Common myeloid progenitor, CD34-positive (primary cell): ENCODE measurements at regions not wholly inside any gene's neighbourhood (a gene's known extent, or its start where the extent isn't known, plus 50 kb on each side); places are given as distances from the start of the nearest gene placed in this dataset.

ENCODE experiments used
- CTCF ChIA-PET: fragments of 350-600 bp; sonication (Branson Sonifier 250); formaldehyde crosslinking; loops from one replicate; lab custom pipeline; 2021; ENCODE audit warnings: antibody characterized with exemption; lab: Charles Lee
- POLR2A ChIA-PET: fragments of 350-600 bp; sonication (Branson Sonifier 250); formaldehyde crosslinking; loops from one replicate; lab custom pipeline; 2021; ENCODE audit warnings: antibody characterized with exemption; lab: Charles Lee
- DNase-seq, 3 donors: peaks; one replicate each; pipeline versions ENCODE4 v3.0.0 to v3.0.0-alpha.2; 2013
- H3K27ac ChIP-seq, 2 experiments: 1 replicate in 1 of 2; 2 replicates in 1 of 2; pipeline ENCODE4 v1.7.0; 2013; ENCODE audit warnings: inconsistent platforms in 2 of 2, low read length in 2 of 2, mild to moderate bottlenecking in 2 of 2, low read depth in 1 of 2, moderate library complexity in 1 of 2; ENCODE audit not compliant: severe bottlenecking in 2 of 2, insufficient read depth in 1 of 2, poor library complexity in 1 of 2
- H3K27me3 ChIP-seq, 5 experiments: replicated peaks in 2 of 5; 1 replicate in 3 of 5; 2 replicates in 2 of 5; pipeline versions ENCODE4 v1.6.1 to v1.7.0; 2013; ENCODE audit warnings: low read length in 4 of 5, mild to moderate bottlenecking in 2 of 5, moderate library complexity in 2 of 5, inconsistent platforms in 1 of 5; ENCODE audit not compliant: insufficient read depth in 5 of 5, control insufficient read depth in 4 of 5
- H3K36me3 ChIP-seq, 4 experiments: 1 replicate in 2 of 4; 2 replicates in 2 of 4; pipeline versions ENCODE4 v1.6.1 to v1.7.0; 2013; ENCODE audit warnings: low read length in 3 of 4, control low read depth in 1 of 4, mild to moderate bottlenecking in 1 of 4; ENCODE audit not compliant: control insufficient read depth in 4 of 4, insufficient read depth in 4 of 4
- H3K4me1 ChIP-seq, 4 experiments: 1 replicate in 3 of 4; 2 replicates in 1 of 4; pipeline versions ENCODE4 v1.6.1 to v1.7.1; 2013; ENCODE audit warnings: low read length in 3 of 4, mild to moderate bottlenecking in 3 of 4, control low read depth in 1 of 4, inconsistent platforms in 1 of 4, moderate library complexity in 1 of 4; ENCODE audit not compliant: control insufficient read depth in 4 of 4, insufficient read depth in 4 of 4; ENCODE audit errors: control extremely low read depth in 1 of 4
- H3K4me3 ChIP-seq, 7 experiments: 1 replicate in 4 of 7; 2 replicates in 3 of 7; pipeline versions ENCODE4 v1.5.1 to v1.7.0; 2013; ENCODE audit warnings: mild to moderate bottlenecking in 7 of 7, low read length in 6 of 7, moderate library complexity in 6 of 7, inconsistent platforms in 2 of 7, low read depth in 2 of 7, control low read depth in 1 of 7; ENCODE audit not compliant: insufficient read depth in 4 of 7, control insufficient read depth in 1 of 7; ENCODE audit errors: extremely low read depth in 1 of 7
- H3K9me3 ChIP-seq, 5 experiments: 1 replicate in 4 of 5; 2 replicates in 1 of 5; pipeline versions ENCODE4 v1.6.1 to v1.7.1; 2013; ENCODE audit warnings: low read length in 4 of 5, mild to moderate bottlenecking in 2 of 5, inconsistent platforms in 1 of 5, low read depth in 1 of 5, moderate library complexity in 1 of 5; ENCODE audit not compliant: control insufficient read depth in 4 of 5, insufficient read depth in 2 of 5; ENCODE audit errors: control extremely low read depth in 1 of 5
- WGBS: methylation state at CpG from one replicate; pipeline ENCODE4 v1.1.5; 2013; ENCODE audit not compliant: insufficient coverage; 5-methylcytosine and 5-hydroxymethylcytosine counted together

- DNase-seq, result no peak
- Histone ChIP-seq H3K27ac (no peak overlapping the region), H3K9me3 (no peaks in the 10 kb centered on the region), H3K4me1 (peaks cover 0 to 20% (median 4%) of the 10 kb centered on the region in 4 experiments), H3K27me3 (peaks cover 0 to 16% (median 4%) of the 10 kb centered on the region in 5 experiments), H3K36me3 (no peaks in the 10 kb centered on the region), H3K4me3 (no peak overlapping the region)
- WGBS, result 93% methylated on average over 4 of the region's 6 CpGs
- ChIA-PET CTCF (interaction anchor here (0.6 to 2.4 kb wide), 9 partner anchors 10 to 1184 kb away, joined by 3 to 7 read pairs (median 3); no protein-coding TSS in a partner anchor), POLR2A (no interaction called here)
Observed at GRCh38 chr9:19927560-19927959, 138.7 kb upstream of the SLC24A2 start.

GRCh38 chr9:19926774-19927173 lies 137.9 kb upstream of the SLC24A2 start:
- H3K36me3 ChIP-seq, result no peaks in the 10 kb centered on the region
- peaks cover 0 to 16% (median 4%) of the 10 kb centered on the region in 5 experiments for H3K27me3 ChIP-seq
- 95% methylated on average over 7 of the region's 7 CpGs for WGBS
- no peaks in the 10 kb centered on the region for H3K9me3 ChIP-seq
- H3K27ac ChIP-seq, result no peak overlapping the region
- no peak overlapping the region for H3K4me3 ChIP-seq
- no peak for DNase-seq
- ChIA-PET POLR2A (no interaction called here), CTCF (interaction anchor here (0.7 to 2.4 kb wide), 9 partner anchors 10 to 1184 kb away, joined by 3 to 7 read pairs (median 3); no protein-coding TSS in a partner anchor)
- H3K4me1 ChIP-seq, result peaks cover 0 to 20% (median 4%) of the 10 kb centered on the region in 4 experiments

GRCh38 chr9:19925674-19926503 lies 137.1 kb upstream of the SLC24A2 start:
- peak; percentile 78 to 86 (median 83) for DNase-seq

GRCh38 chr9:19924080-19924479 lies 135.2 kb upstream of the SLC24A2 start:
- no peak overlapping the region for H3K4me3 ChIP-seq
- ChIA-PET POLR2A (no interaction called here), CTCF (interaction anchor here (1.0 to 1.8 kb wide), 3 partner anchors 416 to 468 kb away, joined by 3 to 6 read pairs (median 3); no protein-coding TSS in a partner anchor)
- H3K4me1 ChIP-seq, result peaks cover 0 to 13% (median 3%) of the 10 kb centered on the region in 4 experiments
- WGBS, result 77% methylated on average over 2 of the region's 2 CpGs
- H3K27me3 ChIP-seq, result peaks cover 0 to 16% (median 4%) of the 10 kb centered on the region in 5 experiments
- no peak overlapping the region for H3K27ac ChIP-seq
- H3K9me3 ChIP-seq, result no peaks in the 10 kb centered on the region
- no peaks in the 10 kb centered on the region for H3K36me3 ChIP-seq
- DNase-seq, result no peak

More at GRCh38 chr9:19925674-19926503, 137.1 kb upstream of the SLC24A2 start:
- Histone ChIP-seq H3K27me3 (peaks cover 0 to 16% (median 4%) of the 10 kb centered on the region in 5 experiments), H3K4me3 (peak overlapping the region in 6 of 7 experiments; percentile 45 to 76 (median 54)), H3K36me3 (no peaks in the 10 kb centered on the region), H3K9me3 (no peaks in the 10 kb centered on the region), H3K4me1 (peaks cover 0 to 13% (median 3%) of the 10 kb centered on the region in 4 experiments), H3K27ac (no peak overlapping the region)
- ChIA-PET CTCF (interaction anchor here (1.0 to 2.4 kb wide), 5 partner anchors 21 to 1185 kb away, joined by 3 to 7 read pairs (median 6); no protein-coding TSS in a partner anchor), POLR2A (no interaction called here)
- WGBS, result 16% methylated on average over 20 of the region's 20 CpGs

GRCh38 chr9:19922476-19923118 lies 133.8 kb upstream of the SLC24A2 start:
- Histone ChIP-seq H3K4me3 (no peak overlapping the region), H3K4me1 (peaks cover 0 to 17% (median 6%) of the 10 kb centered on the region in 4 experiments), H3K27ac (no peak overlapping the region), H3K9me3 (no peaks in the 10 kb centered on the region), H3K36me3 (no peaks in the 10 kb centered on the region), H3K27me3 (peaks cover 0 to 16% (median 4%) of the 10 kb centered on the region in 5 experiments)
- POLR2A ChIA-PET, result no interaction called here
- CTCF ChIA-PET, result interaction anchor here (0.9 to 1.6 kb wide), 4 partner anchors 9 to 962 kb away, joined by 3 to 5 read pairs (median 4); no protein-coding TSS in a partner anchor
- 40% methylated on average over 1 of the region's 2 CpGs for WGBS
- DNase-seq, result peak in 2 of 3 donors; percentile 7 to 19

GRCh38 chr9:19920401-19920800 lies 131.6 kb upstream of the SLC24A2 start:
- Histone ChIP-seq H3K27ac (no peak overlapping the region), H3K9me3 (no peaks in the 10 kb centered on the region), H3K27me3 (peaks cover 0 to 7% (median 4%) of the 10 kb centered on the region in 5 experiments), H3K4me1 (peaks cover 0 to 9% (median 3%) of the 10 kb centered on the region in 4 experiments), H3K4me3 (no peak overlapping the region), H3K36me3 (no peaks in the 10 kb centered on the region)
- WGBS, result 96% methylated on average over 3 of the region's 6 CpGs
- ChIA-PET CTCF (no interaction called here), POLR2A (no interaction called here)
- DNase-seq, result no peak
